Transverse colon (tissue), 4 donors: ENCODE measurements at regions not wholly inside any gene's neighbourhood (a gene's known extent, or its start where the extent isn't known, plus 50 kb on each side); places are given as distances from the start of the nearest gene placed in this dataset.

ENCODE experiments used
- DNase-seq: peaks from one replicate; pipeline ENCODE4 v3.0.0-alpha.2; 2019
- H3K27ac ChIP-seq, 4 donors: fragments of 200-600 bp; sonication (generic); 2 replicates each; pipeline ENCODE4 v1.5.1; 2016 to 2018; ENCODE audit warnings: inconsistent platforms in 4 of 4
- H3K27me3 ChIP-seq: fragments of 200-600 bp; sonication (generic); 2 replicates; pipeline ENCODE4 v1.5.1; 2017; ENCODE audit warnings: inconsistent platforms
- H3K36me3 ChIP-seq, 4 donors: fragments of 200-600 bp; sonication (generic); 2 replicates each; pipeline ENCODE4 v1.5.1; 2017 to 2019; ENCODE audit warnings: inconsistent platforms in 4 of 4
- H3K4me1 ChIP-seq, 4 donors: fragments of 200-600 bp; sonication (generic); 2 replicates each; pipeline ENCODE4 v1.5.1; 2017 to 2020; ENCODE audit warnings: inconsistent platforms in 4 of 4
- H3K4me3 ChIP-seq, 4 donors: fragments of 200-600 bp; sonication (generic); 1 replicate in 1 of 4; 2 replicates in 3 of 4; pipeline versions ENCODE4 v1.5.1 to v1.6.1; 2017 to 2019; ENCODE audit warnings: inconsistent platforms in 4 of 4
- H3K9me3 ChIP-seq, 2 donors: fragments of 200-600 bp; sonication (generic); 2 replicates each; pipeline ENCODE4 v1.5.1; 2017 to 2019; ENCODE audit warnings: inconsistent platforms in 2 of 2
- EP300 ChIP-seq: sonication (generic); formaldehyde crosslinking; IDR thresholded peaks from one replicate; pipeline ENCODE4 v1.6.1; 2017; ENCODE audit warnings: antibody characterized with exemption, low read depth
- POLR2A ChIP-seq: fragments of 450-650 bp; IDR thresholded peaks from one replicate; pipeline ENCODE4 v1.6.1; 2016; ENCODE audit warnings: antibody characterized with exemption, mild to moderate bottlenecking, moderate library complexity
- POLR2AphosphoS5 ChIP-seq, 3 donors: sonication (generic); formaldehyde crosslinking; IDR thresholded peaks; one replicate each; pipeline ENCODE4 v1.6.1; 2016; ENCODE audit warnings: antibody characterized with exemption in 3 of 3
- WGBS, 2 donors: methylation state at CpG; one replicate each; pipeline ENCODE4 v1.1.5; 2018; ENCODE audit warnings: low coverage in 1 of 2; 5-methylcytosine and 5-hydroxymethylcytosine counted together
- in situ Hi-C, 4 donors: fragments of 200-750 bp; cut with MboI; loops; one replicate each; pipeline versions ENCODE4 v1.15.0 to v1.15.1; 2017; ENCODE audit warnings: low sequenced_read_pairs in 3 of 4, low pct_ligation_motif_present in 1 of 4, low pct_unique_long_range_greater_than_20kb in 1 of 4
- intact Hi-C: fragments of 100-400 bp; cut with DNase I; formaldehyde crosslinking; loops from one replicate; pipeline ENCODE4 v1.15.1; 2023; ENCODE audit warnings: low total_unique reads
- TF ChIP-seq, protein P1 (sequence below), 5 experiments: fragments of 200-600 bp in 3 of 5; fragments of 450-650 bp in 2 of 5; sonication (generic) in 3 of 5; IDR thresholded peaks; 1 replicate in 2 of 5; 2 replicates in 3 of 5; pipeline ENCODE4 v1.5.1; 2016 to 2017; ENCODE audit warnings: antibody characterized with exemption in 5 of 5, inconsistent platforms in 3 of 5, mild to moderate bottlenecking in 2 of 5, moderate library complexity in 1 of 5

GRCh38 chr12:21713133-21713532 is 55.5 kb upstream of the LDHB start:
- intact Hi-C loops, result loop anchor here (10.0 kb wide), 1 partner anchor 62 kb away; the partner anchor contains the start of gene KCNJ8
- in situ Hi-C loops, result loop anchor here in 1 of 4 donors (25.0 kb wide), 1 partner anchor 749 kb away; no protein-coding TSS in a partner anchor
- Histone ChIP-seq H3K27ac (no peak overlapping the region), H3K4me1 (peaks cover 3 to 21% (median 7%) of the 10 kb centered on the region in 4 donors), H3K9me3 (no peaks in the 10 kb centered on the region), H3K4me3 (no peak overlapping the region), H3K36me3 (no peaks in the 10 kb centered on the region), H3K27me3 (no peaks in the 10 kb centered on the region)
- TF ChIP-seq, protein P1, sequence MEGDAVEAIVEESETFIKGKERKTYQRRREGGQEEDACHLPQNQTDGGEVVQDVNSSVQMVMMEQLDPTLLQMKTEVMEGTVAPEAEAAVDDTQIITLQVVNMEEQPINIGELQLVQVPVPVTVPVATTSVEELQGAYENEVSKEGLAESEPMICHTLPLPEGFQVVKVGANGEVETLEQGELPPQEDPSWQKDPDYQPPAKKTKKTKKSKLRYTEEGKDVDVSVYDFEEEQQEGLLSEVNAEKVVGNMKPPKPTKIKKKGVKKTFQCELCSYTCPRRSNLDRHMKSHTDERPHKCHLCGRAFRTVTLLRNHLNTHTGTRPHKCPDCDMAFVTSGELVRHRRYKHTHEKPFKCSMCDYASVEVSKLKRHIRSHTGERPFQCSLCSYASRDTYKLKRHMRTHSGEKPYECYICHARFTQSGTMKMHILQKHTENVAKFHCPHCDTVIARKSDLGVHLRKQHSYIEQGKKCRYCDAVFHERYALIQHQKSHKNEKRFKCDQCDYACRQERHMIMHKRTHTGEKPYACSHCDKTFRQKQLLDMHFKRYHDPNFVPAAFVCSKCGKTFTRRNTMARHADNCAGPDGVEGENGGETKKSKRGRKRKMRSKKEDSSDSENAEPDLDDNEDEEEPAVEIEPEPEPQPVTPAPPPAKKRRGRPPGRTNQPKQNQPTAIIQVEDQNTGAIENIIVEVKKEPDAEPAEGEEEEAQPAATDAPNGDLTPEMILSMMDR (IDR thresholded peaks at IDR 0.05), result no peak
- no peak for TF ChIP-seq POLR2A
- TF ChIP-seq EP300, result no peak
- TF ChIP-seq POLR2AphosphoS5 (IDR thresholded peaks at IDR 0.05), result no peak
- DNase-seq, result no peak
- 70 to 88% methylated on average over 1 of the region's 1 CpG for WGBS, 2 donors

DNA sequence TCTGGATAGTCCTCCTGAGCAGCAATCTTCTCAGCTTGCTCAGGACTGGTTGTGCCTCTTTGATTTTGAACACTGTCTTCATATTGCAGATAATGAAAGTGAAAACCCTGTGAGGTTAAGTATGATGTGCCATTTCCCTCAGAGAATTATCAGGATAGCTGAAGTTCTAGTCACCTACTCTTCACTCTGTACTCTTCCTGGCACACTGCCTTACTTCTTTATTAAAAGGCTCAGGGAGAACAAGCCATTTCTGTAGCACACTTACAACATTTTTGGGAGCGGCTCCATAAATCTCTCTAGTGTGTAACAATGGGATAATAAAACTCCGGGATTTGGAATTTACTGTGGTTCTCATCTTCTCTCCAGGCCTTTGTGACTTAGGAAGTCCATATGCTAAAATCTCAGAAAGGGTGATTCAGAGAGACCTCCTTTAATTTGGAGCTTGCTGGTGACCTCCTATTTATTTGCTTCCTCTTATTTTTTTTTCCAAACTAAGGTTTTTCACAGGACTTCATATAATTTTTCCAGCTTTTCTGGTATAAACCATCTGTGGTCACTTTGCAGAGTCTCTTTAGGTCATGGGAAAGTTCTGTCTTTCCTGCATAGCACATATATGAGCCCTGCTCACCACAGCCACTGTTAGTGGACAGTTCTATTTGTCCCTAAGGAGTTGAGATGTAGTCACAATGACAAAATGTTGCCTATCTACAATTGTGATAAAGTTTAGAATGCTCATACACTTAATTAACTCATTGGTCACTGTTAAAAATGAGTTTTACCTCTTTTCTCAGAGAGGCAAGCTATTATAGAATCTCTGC is 53.5 kb upstream of the LDHB start:
- Histone ChIP-seq H3K4me3 (no peak overlapping the region), H3K36me3 (no peaks in the 10 kb centered on the region)
- TF ChIP-seq EP300, result no peak
- TF ChIP-seq POLR2A, result no peak
- TF ChIP-seq, protein P1 (IDR thresholded peaks at IDR 0.05), result no peak
- no peak for TF ChIP-seq POLR2AphosphoS5 (IDR thresholded peaks at IDR 0.05)

More for the DNA sequence above, 53.5 kb upstream of the LDHB start:
- Histone ChIP-seq H3K27me3 (no peaks in the 10 kb centered on the region), H3K9me3 (no peaks in the 10 kb centered on the region), H3K27ac (peak overlapping the region in 3 of 4 donors; percentile 3 to 30 (median 26)), H3K4me1 (peaks cover 3 to 21% (median 7%) of the 10 kb centered on the region in 4 donors)
- in situ Hi-C loops, result loop anchor here in 1 of 4 donors (25.0 kb wide), 1 partner anchor 751 kb away; no protein-coding TSS in a partner anchor
- 0 to 36% methylated on average over 1 to 2 of the region's 2 CpGs for WGBS, 2 donors
- no peak for DNase-seq
- intact Hi-C loops, result loop anchor here (10.0 kb wide), 1 partner anchor 64 kb away; the partner anchor contains the start of gene KCNJ8
